HG03432 (cell line): ENCODE measurements at regions not wholly inside any gene's neighbourhood (a gene's known extent, or its start where the extent isn't known, plus 50 kb on each side); places are given as distances from the start of the nearest gene placed in this dataset.
A peak's percentile ranks its signal among the peaks of the same experiment; 100 is the strongest.

Source experiments
- ATAC-seq: cut with Tn5 transposase; IDR thresholded peaks from one replicate; pipeline ENCODE4 v1.9.1; 2021; ENCODE audit warnings: mild to moderate bottlenecking, moderate library complexity; ENCODE audit not compliant: unreplicated experiment

DNA sequence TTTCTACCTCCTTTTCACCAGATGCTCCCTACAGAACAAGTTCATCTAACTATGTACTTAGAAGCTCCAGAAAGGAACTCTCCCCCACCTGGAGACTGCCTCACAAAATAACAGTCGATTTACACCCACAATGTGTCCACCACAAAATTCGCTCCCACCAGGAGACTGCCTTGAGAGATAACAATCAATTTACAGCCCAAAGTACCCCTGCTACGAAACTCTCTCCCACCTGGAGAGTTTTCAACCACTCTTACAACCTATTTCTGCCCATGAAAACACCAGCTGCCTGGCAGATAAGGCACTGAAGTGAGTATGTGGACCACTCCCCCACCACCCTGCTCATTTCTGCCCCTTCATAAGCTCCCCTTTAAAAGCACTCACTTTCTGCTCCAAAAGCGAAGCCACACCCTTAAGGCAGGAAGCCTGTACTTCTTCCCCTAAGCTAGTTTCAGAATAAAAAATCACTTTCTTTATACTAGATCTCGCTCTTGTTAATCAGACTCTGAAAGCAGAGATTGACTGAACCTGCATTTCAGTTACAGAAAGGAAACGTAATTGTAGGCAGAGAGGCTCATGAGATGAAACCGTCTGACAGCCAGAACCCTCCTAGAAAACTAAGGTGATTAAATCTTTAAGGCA is 94.4 kb upstream of the RBBP8 start:
- ATAC-seq: peak; percentile 72

DNA sequence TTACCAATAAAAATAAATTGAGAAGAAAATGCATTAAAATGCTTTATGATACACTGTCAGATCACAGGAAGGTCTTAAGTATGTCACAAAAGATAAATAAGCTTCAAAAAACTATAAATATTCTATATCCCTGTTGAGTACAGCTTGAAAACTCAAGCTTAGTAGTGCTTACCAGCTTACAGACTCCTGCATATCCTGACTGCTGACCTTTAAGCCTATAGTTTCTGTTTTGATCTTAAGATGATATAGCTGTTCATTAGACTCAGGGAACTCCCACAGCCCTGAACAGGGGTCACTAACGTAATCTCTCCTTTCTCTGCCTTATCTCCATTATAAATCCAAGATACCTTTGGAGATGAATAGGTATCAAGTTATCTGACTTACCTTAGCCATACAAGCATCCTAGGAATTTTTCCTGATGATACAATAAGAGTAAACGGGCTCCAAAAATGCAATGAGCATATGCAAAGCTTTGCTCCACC is 93.7 kb upstream of the RBBP8 start:
- no peak for ATAC-seq

DNA sequence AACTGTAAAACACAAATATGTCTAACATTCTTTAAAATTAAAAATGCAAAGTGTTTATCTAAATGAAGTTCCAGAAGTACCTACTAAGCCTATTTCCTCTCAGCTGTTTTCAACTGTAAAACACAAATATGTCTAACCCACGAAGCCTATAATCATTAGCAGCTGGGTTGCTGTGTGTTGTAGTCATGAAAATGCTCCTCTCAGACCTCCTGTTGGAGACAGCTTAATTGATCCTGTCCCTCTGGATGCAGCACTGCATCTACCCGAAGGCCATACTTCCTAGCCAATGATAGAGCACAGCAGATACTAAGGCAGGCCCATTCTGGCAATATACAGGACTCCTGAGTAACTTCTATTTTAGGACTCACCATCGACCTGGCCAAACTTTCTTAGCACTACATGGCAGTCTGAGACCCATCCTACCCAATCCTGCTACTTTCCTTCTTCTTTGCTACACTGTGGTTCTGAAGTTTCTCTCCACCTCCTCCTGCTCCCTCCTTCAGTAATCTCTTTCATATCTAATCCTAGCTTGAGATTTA is 92.5 kb upstream of the RBBP8 start:
- no peak for ATAC-seq

DNA sequence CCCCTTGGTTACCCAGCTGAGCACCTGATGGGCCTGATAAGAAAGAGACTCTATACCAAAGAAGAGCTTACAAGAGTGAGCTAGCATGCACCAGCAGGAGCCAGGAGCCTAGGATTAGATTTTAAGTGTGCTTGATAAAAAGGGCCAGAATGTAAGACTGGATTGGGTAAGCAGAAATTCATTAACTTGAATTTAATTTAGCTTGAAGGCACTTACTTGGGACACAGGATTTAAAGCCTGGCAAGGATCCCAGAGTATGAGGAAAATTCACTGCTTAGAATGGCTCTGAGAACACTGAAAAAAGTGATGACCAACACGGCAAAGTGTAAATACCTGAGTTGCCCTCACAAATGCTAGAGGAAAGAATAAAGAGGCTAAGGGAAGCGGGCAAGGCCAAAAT is 91.3 kb upstream of the RBBP8 start:
- ATAC-seq: no peak

DNA sequence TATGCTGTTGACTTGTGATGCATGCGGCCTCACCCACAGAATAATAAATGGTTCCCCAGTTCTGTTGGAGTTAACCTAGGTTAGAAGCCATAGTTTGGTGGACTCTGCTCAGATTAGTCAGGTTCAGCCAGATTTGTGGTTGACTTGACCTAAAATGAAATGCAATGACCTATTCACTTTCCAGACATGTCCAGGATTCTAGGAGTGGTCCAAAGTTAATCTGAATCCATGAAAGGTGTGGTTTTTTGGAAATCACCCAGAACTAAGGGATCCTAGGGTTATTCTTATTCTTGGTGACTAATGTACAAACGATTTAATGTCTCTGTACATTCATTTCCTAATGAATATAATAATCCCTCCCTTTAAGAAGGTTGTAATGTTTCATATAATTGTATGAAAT is 88.9 kb upstream of the RBBP8 start:
- ATAC-seq: no peak

DNA sequence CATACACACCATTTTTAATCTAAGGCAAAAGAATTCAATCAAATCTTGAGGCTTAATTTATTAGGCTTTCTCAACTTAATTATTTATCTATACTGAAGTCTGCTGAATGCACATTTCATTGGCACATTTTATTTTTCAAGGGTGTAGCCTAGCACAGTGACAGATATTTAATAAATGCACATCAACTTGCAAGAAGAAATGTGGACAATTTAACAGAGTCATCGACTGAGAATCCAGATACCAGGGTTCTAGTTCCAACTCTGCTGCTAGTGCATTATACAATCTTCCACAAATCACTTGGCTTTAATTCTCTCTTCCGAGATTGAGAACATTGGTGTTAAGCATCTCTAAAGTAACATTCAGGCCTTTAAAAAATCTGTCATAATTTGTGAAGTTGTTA is 88.5 kb upstream of the RBBP8 start:
- ATAC-seq: no peak

DNA sequence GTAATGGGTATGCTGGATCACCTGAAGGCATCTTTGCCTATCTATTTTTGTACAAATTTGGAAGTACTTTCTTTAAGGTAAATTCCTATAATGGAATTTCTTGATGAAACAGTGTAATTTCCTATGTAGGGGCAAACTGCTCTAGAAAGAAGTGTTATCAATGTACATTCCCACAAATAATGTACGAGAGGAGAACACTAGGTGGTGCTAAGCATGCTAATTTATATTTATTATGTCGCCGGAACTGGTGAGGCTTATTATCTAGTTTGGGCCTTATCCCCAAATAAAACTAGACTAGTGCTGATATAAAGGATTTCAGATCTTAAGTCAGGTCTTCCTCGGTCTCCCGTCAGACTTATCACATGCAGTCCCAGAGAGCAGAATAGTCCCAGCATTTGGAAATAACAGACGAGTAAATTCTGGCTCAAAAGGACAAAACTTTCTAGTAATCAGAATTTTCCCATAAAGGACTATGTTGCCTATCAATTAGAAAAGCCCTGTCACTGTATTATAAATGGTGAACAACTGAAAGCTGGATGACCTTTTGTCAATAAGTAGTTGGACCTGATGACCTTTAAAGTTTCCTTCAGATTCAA is 86.9 kb upstream of the RBBP8 start:
- ATAC-seq: no peak

DNA sequence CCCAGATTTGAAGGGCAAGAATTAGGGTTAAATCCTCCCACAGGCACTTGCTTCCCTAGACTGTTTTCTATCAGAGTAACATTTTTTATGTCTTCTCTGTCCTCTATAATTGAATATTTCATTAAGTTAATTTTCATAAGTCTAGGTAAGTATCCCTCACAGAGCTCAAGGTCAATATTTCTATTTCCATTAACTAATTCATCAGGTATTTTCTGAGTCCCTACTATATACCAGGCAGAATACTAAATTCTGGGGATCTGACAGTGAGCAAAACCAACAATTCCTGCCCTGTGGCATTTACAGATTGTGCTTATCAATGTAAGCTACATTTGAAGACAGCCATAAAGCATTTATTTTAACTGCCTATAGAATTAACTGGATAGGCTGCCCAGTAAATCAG is 86.4 kb upstream of the RBBP8 start:
- ATAC-seq: no peak

DNA sequence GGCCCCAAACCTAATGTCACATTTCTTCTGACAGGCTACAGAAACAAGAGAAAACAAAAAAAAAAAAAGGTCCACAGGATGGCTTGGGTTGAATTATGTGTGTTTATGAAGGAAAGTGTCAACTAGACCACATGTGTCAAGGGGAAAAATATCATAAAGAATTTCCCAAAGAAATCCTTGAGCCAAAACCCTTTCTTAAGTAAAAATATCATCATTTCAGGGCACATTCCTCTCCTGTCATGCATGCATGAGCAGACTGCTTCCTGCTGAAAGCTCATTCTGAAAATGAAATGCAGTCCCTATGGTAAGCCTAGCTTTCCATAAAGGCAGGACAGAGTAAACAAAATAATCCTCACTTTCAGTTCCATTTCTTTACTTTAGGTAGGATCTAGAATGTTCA is 85.7 kb upstream of the RBBP8 start:
- no peak for ATAC-seq

DNA sequence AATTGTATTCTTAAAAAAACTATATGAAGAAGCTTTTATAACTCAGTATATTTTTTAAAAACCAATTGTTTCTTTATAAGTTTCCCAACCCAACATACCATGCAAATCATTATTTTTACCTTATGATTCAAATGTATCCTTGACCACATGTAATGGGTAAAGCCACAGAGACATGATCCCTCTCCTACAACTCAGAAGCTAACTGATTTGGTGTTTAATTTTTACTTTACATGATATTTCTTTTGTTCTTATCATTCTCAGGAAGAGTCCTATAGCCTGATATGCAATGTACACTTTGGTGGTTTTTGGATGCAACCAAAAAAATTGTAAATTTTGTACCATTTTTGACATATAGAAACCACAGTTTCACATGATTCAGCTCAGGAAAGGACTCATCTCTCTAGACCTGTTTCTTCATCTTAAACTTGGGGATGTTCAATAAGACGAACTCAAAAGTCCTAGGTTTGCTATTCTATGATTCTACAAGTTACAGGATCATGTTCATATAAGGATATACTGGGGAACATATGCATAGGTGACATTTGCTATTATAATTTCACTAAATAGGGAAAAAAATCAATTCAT is 85.2 kb upstream of the RBBP8 start:
- no peak for ATAC-seq

DNA sequence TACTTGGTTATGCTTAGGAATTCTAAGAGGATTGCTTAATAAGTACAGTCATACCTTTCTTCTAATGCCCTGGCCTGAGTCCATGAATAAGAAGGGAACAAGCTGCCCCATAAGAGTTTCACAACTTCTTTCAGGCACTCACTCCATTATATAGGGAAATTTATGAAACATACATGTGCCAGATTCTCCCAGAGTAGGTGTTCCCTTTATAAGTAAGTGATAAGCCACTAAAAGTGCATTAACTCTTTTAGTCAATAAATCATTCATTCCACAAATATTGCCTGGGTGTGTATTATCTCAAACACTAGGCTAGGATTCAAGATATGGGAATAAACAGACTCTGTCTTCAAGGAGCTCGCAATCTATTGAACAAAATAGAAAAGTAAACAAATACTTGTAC is 84.5 kb upstream of the RBBP8 start:
- no peak for ATAC-seq

DNA sequence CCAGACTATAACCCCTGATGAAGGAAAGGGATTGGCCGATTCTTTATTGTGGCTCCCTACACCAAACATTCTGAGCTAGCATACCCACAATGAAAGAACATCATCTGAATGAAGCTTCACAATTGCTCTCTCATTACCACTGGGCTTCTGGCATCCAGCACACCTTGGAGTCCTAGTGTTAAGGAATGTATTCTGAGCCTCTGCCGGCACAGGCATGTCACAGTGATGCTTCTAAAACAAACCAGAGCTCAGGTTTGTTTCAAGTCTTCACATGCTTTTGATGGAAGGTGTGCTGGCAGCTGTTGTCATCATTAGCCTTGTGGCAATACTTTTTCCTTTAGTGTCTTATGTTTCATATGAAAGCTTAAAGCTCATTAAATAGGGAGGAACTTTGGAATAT is 76.3 kb upstream of the RBBP8 start:
- no peak for ATAC-seq

DNA sequence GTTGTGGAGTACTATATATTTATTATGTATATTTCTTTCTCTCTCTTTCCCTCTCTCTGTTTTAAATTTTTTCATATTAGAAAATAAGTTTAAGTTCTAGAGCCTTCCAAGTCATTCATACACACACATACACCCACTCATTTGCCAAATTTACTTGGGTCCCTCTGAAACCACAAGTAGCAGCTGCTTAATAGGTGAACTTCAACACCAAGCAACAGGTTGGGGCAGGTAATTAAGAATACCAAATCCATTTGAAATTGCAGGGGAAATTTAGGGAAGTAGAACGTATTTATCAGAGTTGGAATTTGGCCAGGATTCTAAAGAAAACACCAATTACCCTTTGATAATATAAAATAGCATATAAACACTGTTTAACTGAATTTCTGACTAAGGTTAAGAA is 75.0 kb upstream of the RBBP8 start:
- no peak for ATAC-seq

DNA sequence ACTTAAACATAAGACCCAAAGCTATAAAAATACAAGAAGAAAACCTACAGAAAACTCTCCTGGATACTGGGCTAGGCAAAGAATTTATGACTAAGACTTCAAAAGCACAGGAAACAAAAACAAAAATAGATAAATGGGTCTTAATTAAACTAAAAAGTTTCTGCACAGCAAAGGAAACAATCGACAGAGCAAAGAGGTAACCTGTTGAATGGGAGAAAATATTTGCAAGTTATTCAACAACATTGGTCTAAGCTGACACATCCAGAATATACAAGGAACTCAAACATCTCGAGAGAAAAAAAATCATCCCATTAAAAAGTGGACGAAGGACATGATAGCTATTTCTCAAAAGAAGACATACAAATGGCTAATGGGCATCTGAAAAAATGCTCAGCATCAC is 72.3 kb upstream of the RBBP8 start:
- no peak for ATAC-seq

DNA sequence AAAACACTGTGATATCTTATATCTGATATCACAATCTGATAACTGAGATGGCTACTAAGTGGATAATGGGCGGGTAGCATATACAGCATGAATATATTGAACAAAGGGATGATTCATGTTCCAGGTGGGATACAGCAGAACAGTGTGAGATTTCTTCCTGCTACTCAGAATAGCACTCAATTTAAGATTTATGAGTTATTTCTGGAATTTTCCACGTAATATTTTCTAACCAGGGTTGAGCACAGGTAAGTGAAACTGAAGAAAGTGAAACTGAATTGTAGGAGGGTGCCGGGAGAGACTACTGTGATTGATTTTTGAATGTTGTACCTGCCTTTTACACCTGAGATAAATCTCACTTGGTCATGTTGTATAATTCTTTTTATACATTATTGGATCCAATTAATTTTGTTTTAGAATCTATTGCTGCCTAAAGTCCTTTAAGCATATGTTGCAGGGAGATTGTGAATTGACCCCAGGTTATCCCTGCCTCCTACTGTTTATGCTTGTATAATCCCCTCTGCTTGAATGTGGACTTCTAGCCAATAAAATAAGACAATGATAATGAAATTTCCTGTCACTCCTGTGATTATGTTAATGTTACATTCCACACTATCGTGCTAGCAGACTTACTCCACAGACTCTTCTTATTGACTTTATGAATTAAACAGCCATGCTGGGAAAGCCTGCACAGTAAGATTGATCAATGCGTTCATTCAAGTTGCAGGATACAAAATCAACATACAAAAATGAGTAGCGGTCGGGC is 67.6 kb upstream of the RBBP8 start:
- ATAC-seq: no peak

DNA sequence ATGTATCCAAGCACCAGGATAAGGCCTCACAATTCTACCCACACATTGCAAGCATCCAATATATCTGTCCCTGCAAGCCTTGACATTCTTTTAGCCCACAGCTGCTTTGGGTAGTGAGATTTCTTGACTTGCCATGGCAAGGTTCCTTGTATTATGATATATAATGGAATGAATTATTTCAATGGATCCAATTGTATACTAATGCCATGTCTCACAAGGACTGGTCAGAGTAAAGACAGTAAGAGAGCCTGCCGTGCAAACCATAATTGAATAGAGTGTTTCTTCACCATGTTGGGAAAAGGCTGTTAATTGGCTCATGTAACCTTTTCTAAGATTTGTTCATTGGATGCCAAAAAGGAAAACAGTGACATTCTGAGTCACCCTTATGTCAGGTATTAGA is 64.3 kb upstream of the RBBP8 start:
- ATAC-seq: no peak

DNA sequence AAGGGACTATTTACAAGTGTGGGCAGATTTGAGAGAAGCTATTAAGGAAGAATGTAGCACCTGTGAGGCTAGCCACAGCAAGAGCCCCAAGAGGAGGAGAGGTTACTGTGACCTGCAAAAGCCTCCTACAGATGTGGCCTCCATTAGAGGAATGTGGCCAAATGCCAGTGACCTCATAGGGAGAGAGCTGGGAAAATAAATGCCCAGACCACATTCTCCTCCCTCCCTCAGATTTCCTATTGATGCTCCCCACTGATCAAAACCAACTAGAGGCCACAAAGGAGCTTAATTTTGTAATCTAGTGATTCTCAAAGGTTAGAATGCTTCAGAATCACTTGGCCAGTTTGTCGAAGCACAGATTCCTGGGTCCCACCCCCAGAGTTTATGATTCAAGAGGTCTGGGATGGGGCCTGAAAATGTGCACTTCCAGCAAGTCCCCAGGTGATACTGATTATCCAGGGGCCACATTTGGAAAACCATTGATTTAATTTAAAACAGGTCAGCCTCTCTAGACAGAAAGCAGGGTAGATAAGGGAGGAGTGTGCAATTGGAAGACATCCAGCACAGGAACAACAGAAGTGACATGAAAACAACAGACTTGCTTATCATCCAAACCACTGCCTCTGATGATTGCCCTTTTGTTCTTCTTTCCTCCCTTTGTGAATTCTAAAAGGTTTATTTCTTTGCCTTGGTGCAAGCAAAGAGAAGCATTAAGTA is 61.2 kb upstream of the RBBP8 start:
- ATAC-seq: no peak

DNA sequence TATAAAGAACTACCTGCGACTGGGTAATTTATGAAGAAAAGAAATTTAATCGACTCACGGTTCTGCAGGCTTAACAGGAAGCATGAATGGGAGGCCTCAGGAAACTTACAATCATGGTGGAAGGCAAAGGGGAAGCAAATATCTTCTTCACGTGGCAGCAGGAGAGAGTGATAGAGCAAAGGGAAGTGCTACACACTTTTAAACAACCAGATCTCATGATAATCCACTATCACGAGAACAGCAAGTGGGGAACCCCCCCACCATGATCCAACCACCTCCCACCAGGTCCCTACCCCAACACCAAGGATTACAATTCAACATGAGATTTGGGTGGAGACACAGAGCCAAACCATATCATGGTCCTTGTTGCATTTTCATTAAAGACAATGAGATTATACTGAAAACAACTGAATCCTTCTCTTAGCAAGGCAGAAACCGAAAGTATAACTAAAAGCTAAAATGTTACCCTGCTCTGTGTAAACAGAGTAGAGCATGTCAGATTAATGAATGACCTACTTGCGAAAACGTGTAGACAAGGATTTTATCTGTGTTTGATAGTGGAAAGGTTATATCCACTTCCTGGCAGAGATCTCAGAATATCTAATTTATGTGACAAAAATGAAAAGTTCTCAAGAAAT is 60.1 kb upstream of the RBBP8 start:
- peak; percentile 87 for ATAC-seq

DNA sequence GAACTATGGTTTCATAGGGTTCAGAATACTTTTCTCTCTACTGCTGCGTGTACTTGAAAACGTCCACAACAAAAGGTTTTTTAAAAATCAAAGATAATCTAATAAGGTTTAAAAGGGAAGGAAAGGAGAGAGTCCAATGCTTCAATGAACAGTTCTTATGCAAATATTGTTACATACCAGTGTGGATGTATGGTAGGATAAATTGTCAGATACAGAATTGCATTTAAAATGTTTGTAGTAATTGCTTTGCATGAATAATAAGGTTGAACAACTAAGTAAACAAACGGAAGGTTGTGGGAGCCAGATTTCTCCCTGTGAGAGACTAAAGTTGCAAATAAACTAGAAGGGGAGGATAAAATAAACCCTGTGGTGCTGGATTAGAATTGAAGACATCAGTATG is 53.8 kb upstream of the RBBP8 start:
- ATAC-seq: no peak

DNA sequence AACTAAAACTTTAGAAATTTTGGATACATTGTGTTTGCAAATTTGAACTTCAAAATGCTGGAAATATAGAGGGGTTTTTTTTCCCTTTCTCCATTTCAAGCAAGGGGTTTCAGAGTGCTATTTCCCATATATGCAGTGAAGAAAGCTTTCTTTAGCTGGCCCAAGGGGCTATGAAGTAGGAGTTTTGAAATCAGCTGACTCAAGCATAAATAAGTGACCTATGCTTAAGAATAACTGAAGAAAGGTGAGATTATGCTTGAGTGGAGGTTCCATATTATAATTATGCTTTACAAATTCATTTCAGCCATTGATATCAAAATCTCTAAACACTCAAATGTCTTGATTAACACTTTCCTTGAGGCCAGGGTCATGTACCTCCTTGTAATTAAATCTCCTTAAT is 51.0 kb upstream of the RBBP8 start:
- ATAC-seq: no peak

DNA sequence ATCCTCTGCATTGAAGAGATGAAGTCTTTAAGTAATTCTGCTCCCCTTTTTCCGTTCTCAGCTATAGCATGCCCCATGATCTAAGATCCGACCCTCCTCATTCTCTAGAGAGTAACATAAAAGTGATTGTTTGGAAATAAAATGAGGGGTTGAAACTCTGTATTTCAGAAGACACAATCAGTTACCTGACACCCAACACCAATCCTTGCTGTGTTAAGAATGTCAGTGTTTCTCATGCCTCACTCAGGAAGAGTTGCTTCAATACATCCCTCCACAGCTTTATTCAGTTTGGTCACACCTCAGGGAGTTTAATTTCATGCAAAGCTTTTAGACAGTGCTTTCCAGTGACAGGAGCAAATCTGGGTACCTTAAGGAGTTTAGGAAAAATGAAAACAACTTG is 49.9 kb upstream of the RBBP8 start:
- no peak for ATAC-seq
